OCI-LY7 (cell line): ENCODE measurements at regions not wholly inside any gene's neighbourhood (a gene's known extent, or its start where the extent isn't known, plus 50 kb on each side); places are given as distances from the start of the nearest gene placed in this dataset.

Experiments used
- CTCF ChIP-seq: fragments of 200-600 bp; sonication (generic); conservative IDR thresholded peaks from 2 replicates; pipeline ENCODE4 v1.5.1; 2014; ENCODE audit warnings: mild to moderate bottlenecking, antibody characterized with exemption, low read length, moderate library complexity, mixed read lengths
- EZH2phosphoT487 ChIP-seq: fragments of 200-600 bp; sonication (generic); IDR thresholded peaks from 2 replicates; pipeline ENCODE4 v1.6.1; 2018; ENCODE audit warnings: low read depth, borderline replicate concordance, mild to moderate bottlenecking, mixed run types, antibody characterized with exemption, low read length, moderate library complexity, mixed read lengths

- TF ChIP-seq CTCF (no peak), EZH2phosphoT487 (no peak)
These were observed 190.6 kb downstream of the CPXCR1 start for GRCh38 chrX:88937616-88938015.
